ENCODE measurements at regions not wholly inside any gene's neighbourhood (a gene's known extent, or its start where the extent isn't known, plus 50 kb on each side); places are given as distances from the start of the nearest gene placed in this dataset.

GRCh38 chr10:2020836-2021235 lies 283.5 kb upstream of the ADARB2 start:
- no peak for DNase-seq (ENCODE audit: low read depth)

- no peak for DNase-seq (ENCODE audit: low read depth)
Observed at GRCh38 chr10:2019803-2020202, 282.5 kb upstream of the ADARB2 start.

- DNase-seq (ENCODE audit: low read depth), result no peak
Observed at GRCh38 chr10:2019281-2019680, 282.0 kb upstream of the ADARB2 start.

GRCh38 chr10:2014541-2014940 lies 277.2 kb upstream of the ADARB2 start:
- DNase-seq (ENCODE audit: low read depth), result no peak

GRCh38 chr10:2012209-2012608 lies 274.9 kb upstream of the ADARB2 start:
- DNase-seq (ENCODE audit: low read depth), result no peak

- DNase-seq (ENCODE audit: low read depth), result no peak
Observed at GRCh38 chr10:2011106-2011716, 273.9 kb upstream of the ADARB2 start.

GRCh38 chr10:2005546-2005945 lies 268.2 kb upstream of the ADARB2 start:
- DNase-seq (ENCODE audit: low read depth), result no peak

GRCh38 chr10:1992930-1993329 lies 255.6 kb upstream of the ADARB2 start:
- no peak for DNase-seq (ENCODE audit: low read depth)

- DNase-seq (ENCODE audit: low read depth), result no peak
Observed at GRCh38 chr10:1989090-1989489, 251.8 kb upstream of the ADARB2 start.

GRCh38 chr10:1981976-1982375 lies 244.7 kb upstream of the ADARB2 start:
- no peak for DNase-seq (ENCODE audit: low read depth)

- no peak for DNase-seq (ENCODE audit: low read depth)
Observed at GRCh38 chr10:1980459-1980858, 243.1 kb upstream of the ADARB2 start.

GRCh38 chr10:1978584-1978983 lies 241.3 kb upstream of the ADARB2 start:
- DNase-seq (ENCODE audit: low read depth), result no peak

- DNase-seq (ENCODE audit: low read depth), result no peak
Observed at GRCh38 chr10:1977461-1977860, 240.1 kb upstream of the ADARB2 start.

- no peak for DNase-seq (ENCODE audit: low read depth)
Observed at GRCh38 chr10:1972406-1972805, 235.1 kb upstream of the ADARB2 start.

- no peak for DNase-seq (ENCODE audit: low read depth)
Observed at GRCh38 chr10:1968257-1969033, 231.1 kb upstream of the ADARB2 start.

GRCh38 chr10:1966712-1967376 lies 229.5 kb upstream of the ADARB2 start:
- no peak for DNase-seq (ENCODE audit: low read depth)

- no peak for DNase-seq (ENCODE audit: low read depth)
Observed at GRCh38 chr10:1964476-1964875, 227.2 kb upstream of the ADARB2 start.

- DNase-seq (ENCODE audit: low read depth), result no peak
Observed at GRCh38 chr10:1963341-1963740, 226.0 kb upstream of the ADARB2 start.

GRCh38 chr10:1961989-1962388 lies 224.7 kb upstream of the ADARB2 start:
- no peak for DNase-seq (ENCODE audit: low read depth)

GRCh38 chr10:1960982-1961381 lies 223.7 kb upstream of the ADARB2 start:
- no peak for DNase-seq (ENCODE audit: low read depth)

- no peak for DNase-seq (ENCODE audit: low read depth)
Observed at GRCh38 chr10:1957057-1957456, 219.7 kb upstream of the ADARB2 start.

GRCh38 chr10:1954300-1954699 lies 217.0 kb upstream of the ADARB2 start:
- DNase-seq (ENCODE audit: low read depth), result no peak
